ENCODE measurements at regions not wholly inside any gene's neighbourhood (a gene's known extent, or its start where the extent isn't known, plus 50 kb on each side); places are given as distances from the start of the nearest gene placed in this dataset.
"Not testable (repeated sequence)": the region's sequence is repeated elsewhere in the genome, so short reads cannot be mapped to it uniquely, and the experiment has no call there.

DNA sequence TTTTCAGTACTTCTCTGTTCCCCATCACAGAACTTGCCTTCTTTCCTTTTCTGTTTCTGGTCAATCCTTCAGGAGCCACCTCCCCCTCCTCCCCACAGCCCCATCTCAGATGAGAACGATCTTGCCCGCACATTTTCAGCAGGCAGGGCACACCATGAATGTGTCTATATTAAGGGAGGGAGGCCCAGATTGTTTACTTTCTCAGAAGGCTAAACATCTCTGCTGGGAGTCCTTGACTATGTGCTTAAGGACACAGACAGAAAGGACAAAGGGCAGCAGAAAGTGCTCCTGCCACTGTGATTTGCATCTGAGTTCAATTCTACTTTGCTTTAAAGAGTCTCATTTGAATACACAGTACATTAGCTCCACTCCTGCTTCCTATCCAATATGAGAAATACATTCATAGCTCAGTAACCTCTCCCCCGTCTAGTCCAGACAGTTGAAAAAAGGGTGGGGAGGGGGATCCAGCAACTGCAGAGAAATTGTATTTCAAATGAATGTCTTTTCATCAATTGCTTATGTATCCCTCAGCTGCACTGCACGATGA, 175.0 kb upstream of the PARD3B start:
- DNase-seq = no peak

DNA sequence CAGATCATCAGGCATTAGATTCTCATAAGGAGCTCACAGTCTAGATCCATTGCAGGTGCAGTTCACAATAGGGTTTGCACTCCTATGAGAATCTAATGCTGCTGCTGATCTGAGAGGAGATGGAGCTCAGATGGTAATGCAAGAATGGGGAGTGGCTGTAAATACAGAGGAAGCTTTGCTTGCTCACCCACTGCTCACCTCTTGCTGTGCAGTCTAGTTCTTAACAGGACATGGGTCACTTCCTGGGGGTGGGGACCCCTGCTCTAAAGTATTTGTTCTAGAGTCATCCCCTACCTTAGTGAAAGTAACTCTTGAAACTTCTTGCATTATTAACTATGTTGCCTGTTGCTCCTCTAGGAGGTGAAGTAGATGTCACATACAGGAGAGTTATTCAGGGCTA, 171.3 kb upstream of the PARD3B start:
- DNase-seq = no peak

DNA sequence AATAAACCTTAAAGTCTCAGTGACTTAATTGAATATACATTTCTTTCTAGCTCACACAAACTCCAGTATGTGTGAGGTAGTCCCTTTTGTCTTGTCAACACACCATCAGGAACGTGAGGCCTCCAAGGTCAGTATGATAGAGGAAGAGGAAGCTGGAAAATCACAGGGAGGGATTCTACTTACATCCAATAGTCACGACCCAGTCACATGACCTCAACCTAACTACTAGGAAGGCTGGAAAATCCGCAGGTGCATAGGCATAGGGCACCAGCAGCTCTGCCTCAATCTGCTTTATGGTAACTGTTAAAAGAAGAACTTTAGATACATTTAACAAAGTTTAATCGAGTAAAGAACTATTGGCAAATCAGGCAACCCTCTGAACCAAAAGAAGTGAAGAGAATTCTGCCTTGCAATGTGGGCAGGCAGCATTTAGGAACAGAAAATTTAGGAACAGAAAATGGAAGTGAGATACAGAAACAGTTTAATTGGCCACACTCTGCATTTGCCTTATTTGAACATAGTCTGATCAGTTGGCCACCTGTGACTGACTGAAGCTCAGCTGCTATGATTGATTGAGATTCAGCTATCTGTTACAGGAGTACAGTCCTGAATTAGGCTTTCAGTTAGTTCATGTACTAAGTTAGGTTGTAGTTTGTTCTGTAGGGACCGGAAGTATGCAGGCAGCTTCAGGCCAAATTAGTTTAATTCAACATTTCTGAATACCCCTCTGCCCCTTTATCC, 165.0 kb upstream of the PARD3B start:
- no peak for DNase-seq

DNA sequence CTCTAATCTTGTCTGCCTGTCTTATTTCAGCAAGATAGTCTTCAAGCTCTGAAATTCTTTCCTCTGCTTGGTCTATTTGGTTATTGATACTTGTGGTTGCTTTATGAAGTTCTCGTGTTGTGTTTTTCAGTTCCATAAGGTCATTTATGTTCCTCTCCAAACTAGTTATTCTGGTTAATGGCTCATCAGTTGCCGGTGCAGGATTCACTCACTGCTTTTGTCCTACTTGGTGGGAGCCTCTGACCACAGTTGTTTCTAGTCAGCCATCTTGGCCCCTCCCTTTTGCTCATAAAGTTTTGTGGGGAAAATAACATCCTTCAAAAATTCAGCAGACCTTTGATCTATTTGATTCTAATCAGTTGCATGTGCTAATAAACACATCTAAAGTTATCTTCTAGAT, 158.6 kb upstream of the PARD3B start:
- DNase-seq = no peak

DNA sequence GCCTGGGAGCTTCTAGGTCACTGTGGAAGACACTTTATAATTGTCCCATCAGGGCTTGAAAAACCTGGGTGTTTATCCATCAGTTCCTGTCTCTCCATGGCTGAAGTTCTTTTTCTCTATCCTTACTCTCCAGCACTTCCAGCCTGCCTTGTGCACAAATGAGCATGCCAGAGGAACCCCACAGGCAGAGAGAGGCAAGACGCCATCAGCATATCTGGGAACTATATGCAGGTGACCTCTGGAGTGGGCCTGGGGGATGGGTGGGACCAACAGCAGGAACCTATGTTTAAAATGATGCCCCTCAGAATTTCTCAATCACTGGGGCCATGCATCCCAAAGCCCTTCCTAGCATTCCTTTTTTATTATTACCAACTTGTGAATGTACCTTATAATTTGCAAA, 156.2 kb upstream of the PARD3B start:
- no peak for DNase-seq

- no peak for DNase-seq
These were observed 155.4 kb upstream of the PARD3B start for GRCh38 chr2:204389856-204390255.

DNA sequence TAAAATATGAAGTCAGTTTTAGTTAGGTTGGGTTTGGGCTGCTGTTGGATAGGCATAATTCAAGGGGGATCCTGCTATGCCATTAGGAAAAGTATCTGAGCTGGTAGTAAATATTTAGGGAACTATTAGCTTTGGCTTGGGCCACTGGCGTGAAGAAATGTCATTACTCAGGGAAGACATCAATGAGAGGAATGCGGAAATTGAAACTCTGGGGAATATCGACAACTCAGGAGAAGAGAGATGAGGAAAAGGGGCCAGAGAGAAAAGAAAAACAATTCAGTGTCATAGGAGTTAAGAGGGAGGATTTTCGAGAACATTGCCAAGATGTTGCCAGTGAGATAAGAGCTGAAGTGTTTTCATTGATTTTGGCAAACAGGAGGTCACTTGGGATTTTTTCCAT, 149.7 kb upstream of the PARD3B start:
- DNase-seq = no peak

GRCh38 chr2:204401114-204401513, 144.2 kb upstream of the PARD3B start:
- DNase-seq = no peak

DNA sequence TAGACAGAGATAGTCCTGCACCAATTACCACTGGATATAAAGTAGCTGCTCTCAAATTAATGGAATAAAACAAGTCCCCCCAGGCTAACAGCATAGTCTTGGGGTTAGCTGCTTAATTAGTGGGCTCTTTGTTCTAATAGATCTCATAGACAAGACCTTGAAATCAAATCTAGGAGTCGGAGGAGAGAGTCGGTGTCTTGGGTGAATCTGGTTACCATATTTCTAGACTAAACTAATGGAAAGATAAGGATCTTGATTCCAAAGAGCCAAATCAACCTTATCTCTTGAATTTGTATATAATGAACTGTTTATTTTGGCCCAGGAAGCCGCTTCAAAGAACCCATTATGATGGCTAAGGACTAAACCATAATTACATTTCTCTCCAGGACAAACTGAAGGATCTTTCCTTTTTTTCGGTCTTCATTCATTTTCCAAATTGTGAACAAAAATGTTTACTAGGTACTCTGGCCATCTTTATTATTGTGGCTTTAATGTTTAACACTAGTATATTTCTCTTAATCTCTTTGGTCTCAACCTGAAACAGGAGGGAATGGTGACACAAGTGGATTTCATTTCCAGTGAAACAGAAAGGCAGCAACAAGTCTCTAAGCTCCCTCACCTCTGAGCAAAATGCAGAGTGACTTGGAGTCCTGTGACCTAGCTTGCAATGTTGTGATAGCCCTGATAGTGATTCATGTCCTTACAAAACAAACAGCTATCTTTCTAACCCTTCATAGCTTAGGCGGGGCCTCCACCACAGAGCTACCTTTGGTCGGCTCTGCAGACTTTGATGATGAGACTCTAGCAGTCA, 137.9 kb upstream of the PARD3B start:
- no peak for DNase-seq

DNA sequence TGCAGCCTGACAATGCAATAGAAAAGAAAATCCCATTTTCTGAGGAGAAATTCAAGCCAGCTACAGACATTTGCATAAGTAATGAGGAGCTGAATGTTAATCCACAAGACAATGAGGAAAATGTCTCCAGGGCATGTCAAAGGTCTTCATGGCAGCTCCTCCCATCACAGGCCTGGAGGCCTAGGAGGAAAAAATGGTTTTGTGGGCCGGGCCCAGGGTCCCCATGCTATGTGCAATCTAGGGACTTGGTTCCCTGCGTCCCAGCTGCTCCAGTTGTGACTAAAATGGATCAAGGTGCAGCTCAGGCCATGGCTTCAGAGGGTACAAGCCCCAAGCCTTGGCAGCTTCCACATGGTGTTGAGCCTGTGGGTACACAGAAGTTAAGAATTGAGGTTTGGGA, 132.5 kb upstream of the PARD3B start:
- not testable (repeated sequence) for DNase-seq

DNA sequence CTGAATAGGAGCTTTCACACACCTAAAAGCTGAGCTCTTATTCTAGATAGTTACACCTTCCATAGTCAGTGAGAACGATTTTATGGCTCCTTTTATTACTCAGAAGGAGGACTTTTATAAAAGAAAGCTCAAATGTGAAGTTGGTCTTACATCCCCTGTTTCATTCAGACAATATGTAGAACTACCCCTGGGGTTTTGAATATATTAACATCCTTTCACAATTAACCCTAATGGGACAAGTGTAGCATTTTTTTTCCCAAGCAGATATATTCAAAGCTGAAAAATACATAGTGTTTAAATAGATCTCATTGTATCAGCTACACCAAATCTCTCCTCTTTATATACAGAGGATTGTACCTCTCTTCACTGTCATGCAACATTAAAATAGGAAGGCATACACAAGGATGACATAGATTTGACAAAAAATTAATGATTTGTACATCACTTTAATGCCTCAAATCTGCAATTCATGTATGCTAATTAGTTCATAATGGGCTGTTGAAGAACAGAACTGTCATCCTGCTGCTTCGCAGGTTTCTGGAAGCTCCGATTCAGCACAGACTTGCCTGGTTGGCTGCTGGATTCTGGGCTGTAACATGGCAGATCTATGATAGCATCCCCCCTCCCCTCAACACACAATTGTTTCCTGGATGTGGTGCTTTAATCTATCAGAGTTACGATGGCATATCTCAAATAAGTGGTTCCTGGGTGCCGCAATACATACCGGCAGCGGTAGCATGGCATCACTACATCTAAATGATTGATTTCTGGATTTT, 129.7 kb upstream of the PARD3B start:
- no peak for DNase-seq

DNA sequence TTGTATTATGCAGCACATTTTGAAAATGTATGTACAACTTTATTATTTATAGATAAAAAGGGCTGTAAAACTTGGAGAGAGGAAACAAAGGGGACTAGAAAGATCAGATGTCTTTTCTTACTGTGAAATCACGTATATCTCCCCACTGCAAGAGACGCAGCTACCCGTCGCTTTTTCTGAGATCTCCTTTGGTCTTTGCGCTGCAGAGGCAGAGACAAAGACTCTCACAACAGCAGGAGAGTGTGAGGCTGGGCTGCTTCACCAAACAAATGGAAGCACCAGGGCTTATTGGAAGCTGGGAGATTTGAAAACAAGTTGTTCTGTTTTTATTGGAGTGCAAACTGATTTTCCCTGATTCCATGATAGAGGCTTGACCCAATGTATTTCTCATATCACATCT, 129.0 kb upstream of the PARD3B start:
- DNase-seq = no peak

- no peak for DNase-seq
These were observed 119.5 kb upstream of the PARD3B start for GRCh38 chr2:204425821-204426220.

GRCh38 chr2:204428675-204429074, 116.6 kb upstream of the PARD3B start:
- DNase-seq = no peak

DNA sequence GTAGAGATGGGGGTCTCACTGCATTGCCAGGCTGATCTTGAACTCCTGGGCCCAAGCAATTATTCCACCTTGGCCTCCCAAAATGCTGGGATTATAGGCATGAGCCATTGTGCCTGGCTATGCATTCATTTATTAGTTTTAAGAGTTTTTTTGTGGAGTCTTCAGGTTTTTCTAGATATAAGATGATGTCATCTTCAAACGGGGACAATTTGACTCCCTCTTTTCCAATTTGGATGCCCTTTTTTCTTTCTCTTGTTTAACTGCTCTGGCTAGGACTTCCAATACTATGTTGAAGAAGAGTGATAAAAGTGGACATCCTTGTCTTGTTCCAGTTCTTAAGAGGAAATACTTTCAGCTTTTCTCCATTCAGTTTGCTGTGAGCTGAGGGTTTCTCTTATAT, 113.7 kb upstream of the PARD3B start:
- DNase-seq = no peak

GRCh38 chr2:204432196-204432595, 113.1 kb upstream of the PARD3B start:
- DNase-seq = no peak

GRCh38 chr2:204434660-204435462, 110.4 kb upstream of the PARD3B start:
- no peak for DNase-seq

DNA sequence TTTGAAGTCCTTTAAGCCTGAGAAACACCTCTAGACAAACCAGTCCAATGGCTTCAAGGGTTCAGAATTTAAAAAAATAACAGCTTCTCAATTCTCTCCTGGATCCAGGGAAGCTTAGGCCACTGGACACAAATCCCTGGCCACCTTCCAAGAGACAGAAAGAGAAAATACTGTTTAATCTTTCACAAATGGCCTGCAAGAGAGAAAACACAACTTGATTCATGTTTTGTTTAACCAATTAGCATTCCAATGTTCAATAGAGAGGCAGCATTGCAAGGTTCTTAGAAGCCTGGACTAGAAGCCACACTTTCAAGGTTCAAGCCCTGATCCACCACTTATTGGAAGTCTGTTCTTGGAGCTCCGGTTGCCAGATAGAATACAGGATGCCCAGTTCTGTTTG, 109.0 kb upstream of the PARD3B start:
- DNase-seq = no peak

- no peak for DNase-seq
These were observed 107.9 kb upstream of the PARD3B start for GRCh38 chr2:204437408-204437807.

GRCh38 chr2:204437815-204438756, 107.2 kb upstream of the PARD3B start:
- DNase-seq = no peak

DNA sequence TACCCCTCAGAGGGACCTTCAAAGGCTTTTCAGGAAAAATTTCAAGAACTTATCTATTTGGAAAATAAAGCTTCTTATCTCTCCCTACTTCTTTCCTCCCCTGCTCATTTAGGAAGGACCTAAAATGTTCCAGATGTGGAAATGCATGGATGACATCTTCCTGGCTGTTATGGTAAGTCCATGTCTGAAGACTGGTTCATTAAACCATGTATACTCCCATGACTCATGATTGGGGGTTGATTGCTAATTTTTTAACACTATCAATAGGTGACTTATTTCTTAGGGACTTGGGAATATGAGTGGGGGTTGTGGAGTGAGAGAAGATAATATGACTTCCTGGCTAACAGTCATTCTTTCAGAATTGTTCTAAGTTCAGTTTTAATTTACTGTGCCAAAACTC, 104.0 kb upstream of the PARD3B start:
- DNase-seq = no peak
